DMS 273 (cell line): ENCODE measurements at regions not wholly inside any gene's neighbourhood (a gene's known extent, or its start where the extent isn't known, plus 50 kb on each side); places are given as distances from the start of the nearest gene placed in this dataset.
"Not testable (repeated sequence)": the region's sequence is repeated elsewhere in the genome, so short reads cannot be mapped to it uniquely, and the experiment has no call there.

Experiments used
- DNase-seq: peaks from one replicate; lab custom pipeline; 2025; ENCODE audit not compliant: unreplicated experiment; lab: John Stamatoyannopoulos, UW

DNA sequence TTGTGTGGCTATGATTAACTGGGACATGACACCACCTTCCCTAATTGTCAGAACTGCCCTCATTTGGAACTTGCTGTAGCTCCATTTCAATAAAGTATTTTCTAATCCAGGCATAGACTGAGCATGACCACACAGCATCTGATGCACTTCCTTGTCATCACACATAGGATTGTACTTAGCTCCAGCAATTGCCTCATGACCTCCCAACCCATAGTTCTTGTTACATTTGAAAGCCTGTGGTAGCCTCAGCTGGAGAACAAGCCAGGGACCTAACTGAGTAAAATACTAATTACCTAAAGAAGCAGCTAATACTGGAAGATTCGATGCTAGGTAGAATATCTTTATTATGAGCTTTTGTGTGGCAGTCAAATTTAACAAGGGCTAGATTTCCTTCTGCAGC, 187.3 kb upstream of the KIF2B start:
- no peak for DNase-seq

DNA sequence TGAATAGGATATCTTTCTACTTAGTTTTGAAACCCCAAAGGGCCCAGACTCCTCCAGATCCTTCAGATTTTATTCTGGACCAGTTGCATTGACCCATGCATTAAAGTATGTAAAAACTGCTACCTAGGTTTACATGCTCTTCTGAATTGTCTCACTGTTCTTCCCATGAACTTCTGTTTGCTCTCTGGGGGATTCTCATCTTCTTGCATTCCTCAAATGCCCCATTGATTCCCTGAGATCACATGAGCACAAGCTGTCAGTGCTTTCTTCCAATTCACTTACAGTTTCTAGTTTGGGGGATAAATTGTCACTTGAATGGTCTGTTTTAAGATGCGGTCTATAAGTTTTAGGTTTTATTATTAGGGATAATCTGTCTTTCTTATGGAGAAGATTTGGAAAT, 188.9 kb upstream of the KIF2B start:
- no peak for DNase-seq

DNA sequence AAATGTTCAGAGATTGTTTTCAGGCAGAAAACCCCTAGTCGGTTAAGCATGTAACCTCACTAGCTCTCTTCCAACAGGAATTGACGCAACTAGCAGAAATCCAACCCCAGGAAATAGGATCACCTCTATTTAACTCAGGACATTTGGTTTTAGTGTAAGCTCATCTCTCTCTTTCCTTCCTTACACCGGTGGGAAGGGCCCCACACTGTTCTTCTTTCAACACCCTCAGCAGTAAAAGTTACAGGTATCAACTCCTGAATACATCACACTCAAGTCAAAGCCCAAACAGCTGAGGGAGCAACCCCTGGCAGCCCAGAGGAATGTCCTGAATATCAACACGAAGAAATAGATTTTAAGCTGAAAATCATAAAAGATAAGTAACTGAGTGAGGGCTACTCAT, 191.2 kb upstream of the KIF2B start:
- DNase-seq, result no peak

DNA sequence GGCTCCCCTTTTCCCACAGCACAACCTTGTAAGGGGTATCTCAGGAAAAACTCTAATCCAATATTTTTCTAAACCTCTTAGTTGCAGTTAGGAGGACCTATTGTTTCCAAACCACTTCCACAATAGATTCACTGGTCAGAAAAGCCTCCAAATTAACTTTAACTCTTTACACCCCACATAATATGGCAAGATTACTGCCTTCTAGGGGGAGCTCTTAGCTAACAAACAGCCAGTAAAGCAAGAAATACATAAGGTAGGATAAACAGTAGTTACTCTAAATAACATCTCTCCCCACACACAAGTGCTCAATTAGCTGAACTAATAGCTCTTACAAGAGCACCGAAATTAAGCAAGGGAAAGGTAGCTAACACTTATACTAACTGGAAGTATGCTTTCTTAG, 192.1 kb upstream of the KIF2B start:
- no peak for DNase-seq

DNA sequence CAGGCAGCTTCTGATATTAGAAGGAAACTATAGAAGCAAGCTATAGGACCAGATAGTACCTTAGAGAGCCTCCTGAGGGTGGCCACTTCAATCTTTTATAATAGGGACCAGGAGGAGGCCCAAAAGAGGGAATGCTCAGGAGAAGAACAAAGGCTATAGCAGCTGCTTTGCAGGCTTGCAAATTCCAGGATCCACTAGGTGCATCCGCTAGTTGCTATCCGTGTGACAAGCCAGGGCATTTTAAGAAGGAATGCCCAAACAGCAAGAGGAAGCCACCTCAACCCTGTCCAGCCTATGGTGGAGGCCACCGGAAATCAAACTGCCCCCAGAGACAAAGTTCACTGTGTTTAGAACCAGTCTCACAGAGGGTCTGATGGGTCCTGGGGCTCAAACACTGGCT, 192.6 kb upstream of the KIF2B start:
- no peak for DNase-seq

DNA sequence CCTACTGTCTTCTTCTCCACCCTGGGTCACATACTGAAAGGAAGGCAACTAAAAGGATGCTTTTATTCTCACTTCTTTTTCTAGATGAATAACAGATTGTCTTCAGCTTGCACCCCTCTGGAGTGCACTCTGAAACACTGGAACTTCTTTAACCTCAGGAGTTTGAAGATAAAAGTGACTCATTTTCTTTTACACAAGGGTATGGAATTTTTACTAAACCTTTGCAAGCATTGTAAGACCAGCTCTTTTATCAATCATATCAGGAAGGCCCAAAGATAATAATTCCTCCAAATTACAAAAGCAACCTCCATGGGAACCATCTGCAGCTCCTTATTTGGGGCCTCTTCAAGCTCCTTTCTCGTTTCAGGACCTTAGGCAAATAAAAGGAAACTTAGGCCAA, 193.5 kb upstream of the KIF2B start:
- DNase-seq, result no peak

DNA sequence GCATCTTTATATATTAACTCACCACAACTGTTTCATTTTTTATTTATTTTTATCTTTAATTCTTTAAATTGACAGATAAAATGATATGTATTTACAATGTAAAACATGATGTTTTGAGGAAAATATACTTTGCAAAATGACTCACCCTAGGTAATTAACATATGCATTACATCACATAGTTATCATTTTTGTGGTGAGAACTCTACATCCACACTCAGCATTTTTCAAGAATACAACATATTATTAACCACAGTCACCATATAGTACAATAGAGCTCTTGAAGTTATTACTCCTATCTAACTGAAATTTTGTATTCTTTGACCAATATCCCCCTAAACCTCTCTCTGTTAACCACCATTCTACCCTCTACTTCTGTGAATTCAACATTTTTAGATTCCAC, 194.7 kb upstream of the KIF2B start:
- DNase-seq, result no peak

DNA sequence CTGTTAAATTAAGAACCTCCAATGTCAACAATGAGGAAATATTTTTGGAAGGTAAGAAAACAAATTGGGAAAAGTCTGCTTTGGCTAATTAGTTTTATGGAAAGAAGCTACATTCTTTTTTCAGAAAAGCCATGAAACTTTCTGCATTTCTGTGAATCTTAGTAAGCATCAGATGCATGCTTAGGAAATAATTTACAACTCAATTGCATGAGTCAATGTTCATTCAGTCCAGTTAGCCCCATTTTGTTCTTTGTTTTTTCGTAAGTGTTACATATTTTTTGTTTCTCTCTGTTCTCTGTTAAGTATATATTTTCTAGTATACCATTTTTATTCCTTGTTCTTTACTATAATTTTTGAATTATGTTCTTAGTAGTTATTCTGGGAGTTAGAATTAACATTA, 195.2 kb upstream of the KIF2B start:
- DNase-seq, result no peak

DNA sequence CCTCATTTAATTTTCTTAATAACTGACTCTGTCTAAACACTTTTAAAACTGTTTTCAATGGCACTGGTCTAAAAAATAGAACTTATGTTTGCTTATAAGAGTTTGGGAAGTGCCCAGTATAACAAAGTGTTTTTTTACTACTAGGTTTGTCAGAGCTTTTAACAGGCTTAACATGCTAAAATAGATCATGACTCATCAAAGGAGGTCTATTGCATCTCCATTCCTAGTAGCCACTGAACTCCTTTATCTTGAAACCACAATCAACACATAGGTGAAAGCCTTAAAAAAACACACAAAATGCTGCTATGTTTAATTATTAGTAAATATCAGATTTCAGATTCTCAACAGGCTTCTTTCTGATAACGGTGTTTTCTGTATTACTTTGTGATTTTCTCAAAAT, 196.4 kb upstream of the KIF2B start:
- DNase-seq, result no peak

DNA sequence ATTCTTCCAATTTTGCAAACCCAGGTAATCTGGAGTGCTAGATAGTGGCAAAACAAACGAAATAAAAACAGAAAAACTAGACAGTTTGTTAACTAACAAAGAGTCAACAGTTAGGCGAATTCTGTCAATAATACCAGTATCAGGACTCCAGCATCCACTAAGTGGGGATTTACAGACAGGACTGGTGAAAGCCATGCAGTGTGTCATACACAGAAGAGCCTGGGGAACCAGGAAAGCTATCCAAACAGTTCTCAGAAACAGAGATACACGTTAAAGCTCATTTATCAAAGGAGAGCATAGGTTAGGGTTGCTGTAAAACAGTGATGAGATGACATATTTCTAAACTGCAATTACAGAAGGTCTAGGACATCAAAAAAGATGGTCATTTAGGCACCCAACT, 203.7 kb upstream of the KIF2B start:
- DNase-seq, result no peak

DNA sequence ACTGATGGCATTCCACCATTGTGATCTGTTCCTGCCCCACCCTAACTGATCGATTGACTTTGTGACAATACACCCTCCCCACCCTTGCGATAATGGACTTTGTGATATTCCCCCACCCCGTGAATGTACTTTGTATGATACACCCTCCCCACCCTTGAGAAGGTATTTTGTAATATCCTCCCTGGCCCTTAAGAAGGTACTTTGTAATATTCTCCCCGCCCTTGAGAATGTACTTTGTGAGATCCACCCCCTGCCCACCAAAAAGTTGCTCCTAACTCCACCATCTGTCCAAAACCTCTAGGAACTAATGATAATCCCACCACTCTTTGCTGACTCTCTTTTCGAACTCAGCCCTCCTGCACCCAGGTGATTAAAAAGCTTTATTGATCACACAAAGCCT, 214.5 kb upstream of the KIF2B start:
- not testable (repeated sequence) for DNase-seq

DNA sequence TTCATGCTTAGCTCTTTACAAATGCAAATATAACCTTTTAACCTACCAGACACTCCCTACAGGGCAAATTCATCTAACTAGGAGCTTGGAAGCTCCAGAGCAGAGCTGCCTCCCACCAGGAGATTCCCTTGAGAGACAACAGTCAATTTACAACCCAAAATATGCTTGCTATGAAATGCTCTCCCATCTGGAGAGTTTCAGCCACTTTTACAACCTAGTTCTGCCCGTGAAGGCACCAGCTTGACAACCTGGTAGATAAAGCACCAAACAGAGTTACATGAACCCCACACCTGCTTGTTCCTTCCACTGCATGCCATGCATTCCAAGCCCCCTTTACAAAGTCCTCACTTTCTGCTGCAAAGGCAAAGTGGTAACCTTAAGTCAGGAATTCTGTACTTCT, 215.3 kb upstream of the KIF2B start:
- DNase-seq, result no peak

DNA sequence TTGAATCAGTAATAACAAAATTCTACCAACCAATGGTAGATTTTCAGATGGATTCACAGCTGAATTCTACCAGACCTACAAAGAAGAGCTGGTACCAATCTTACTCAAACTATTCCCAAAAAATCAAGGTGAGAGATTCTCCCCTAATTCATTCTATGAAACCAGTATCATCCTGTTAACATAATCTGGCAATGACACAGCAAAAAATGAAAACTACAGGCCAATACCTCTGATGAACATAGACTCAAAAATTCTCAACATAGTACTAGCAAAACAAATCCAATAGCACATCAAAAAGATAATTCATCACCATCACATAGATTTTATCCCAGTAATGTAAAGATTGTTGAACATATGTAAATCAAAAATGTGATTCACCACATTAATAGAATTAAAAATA, 234.4 kb upstream of the KIF2B start:
- DNase-seq, result no peak

DNA sequence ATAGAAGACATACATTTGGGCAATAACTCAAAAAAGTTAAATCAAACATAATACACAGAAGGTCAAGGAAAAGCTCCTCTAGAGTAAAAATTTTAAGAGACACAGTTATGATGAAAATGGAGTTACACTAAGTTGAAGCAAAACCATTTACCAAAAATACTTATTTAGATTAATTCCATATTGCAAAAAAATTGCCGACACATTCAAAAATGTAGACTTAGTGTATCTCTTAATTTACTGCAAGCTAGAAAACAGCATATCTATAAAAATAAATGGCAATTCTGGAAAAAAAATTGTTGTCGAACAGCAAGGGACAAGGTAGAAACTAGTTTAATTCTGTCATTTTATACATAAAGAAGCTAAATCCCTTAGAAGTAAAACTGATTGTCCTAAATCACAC, 248.7 kb upstream of the KIF2B start:
- DNase-seq, result no peak

DNA sequence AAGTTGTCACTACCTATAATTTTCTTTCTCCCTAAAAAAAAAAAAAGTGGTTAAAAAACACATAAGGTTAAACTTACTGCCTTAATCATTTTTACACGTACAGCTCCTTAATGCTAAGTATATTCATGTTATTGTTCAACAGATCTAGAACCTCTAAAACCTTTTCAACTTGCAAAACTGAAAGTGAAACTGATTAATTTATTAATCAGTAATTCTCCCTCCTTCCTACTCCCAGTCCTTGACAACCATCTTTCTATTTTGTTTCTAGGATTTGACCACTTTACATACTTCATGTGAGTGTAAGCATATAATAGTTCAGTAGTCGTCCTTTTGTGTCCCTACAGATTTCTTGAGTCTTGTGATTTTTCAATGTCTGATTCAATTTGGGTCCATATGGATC, 251.4 kb upstream of the KIF2B start:
- no peak for DNase-seq

DNA sequence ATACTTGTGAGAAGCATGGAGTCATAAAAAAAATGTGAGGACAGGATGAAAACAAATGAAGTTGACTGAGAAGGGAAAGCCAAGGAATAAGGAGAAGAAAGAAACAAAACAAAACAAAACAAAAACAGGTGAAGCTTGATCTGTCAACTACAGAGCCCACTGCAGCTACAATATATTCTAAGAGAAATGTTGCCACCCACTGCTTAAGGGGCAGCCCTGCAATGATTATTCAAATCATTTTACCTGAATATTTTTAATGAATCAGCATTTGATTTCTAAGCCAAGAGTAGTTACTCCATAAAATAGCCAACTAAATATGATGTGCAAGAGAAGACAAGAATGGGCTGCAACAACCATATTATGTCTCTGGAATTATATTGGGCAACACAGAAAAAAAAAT, 252.0 kb upstream of the KIF2B start:
- DNase-seq, result peak; percentile 28

DNA sequence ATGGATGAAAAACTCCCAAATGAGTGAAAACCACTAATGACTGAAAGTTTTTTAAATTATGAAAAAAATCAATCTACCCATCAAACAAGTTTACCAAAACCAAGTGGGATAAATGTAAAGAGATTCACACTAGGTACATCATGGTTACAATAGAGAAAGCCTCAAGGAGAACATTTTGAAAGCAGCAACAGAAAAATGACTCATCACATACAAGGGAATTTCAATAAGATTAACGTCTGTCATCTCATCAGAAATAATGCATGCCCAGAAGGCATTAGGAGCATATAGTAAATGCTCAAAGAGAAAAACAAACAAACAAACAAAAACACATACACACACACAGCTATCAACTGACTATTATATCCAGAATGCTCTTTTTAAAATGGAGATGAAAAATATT, 261.8 kb upstream of the KIF2B start:
- peak; percentile 28 for DNase-seq

DNA sequence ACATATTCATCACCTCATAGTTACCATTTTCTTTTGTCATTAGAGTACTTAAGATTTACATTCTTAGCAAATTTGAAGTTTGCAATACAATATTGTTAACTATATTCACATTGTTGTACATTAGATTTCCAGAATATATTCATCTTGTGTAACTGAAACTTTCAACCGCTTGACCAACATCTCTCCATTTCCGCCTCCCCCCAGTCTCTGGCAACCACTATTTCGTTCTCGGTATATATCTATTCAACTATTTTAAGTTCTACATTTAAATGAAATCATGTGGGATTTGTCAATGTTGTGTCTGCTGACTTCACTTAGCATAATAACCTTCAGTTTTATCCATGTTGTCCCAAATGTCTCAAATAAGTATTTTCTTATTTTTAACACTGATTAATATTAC, 274.5 kb upstream of the KIF2B start:
- DNase-seq, result no peak

DNA sequence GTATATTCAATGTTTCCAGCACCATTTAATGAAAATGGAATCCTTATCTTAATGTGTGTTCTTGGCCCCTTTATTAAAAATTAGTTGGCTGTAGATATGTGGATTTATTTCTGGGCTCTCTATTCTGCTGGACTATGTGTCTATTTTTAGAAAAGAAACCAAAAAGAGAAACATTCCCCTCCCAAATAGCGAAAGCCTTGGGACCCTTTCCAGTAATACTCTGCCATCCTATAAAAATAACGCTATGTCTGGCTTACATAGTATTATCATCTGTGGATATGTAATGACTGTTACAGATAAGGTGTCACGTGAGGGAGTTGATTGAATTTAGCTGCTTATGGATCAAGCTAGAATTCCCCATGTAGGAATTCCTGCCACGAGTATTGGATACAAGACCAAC, 279.3 kb upstream of the KIF2B start:
- no peak for DNase-seq

DNA sequence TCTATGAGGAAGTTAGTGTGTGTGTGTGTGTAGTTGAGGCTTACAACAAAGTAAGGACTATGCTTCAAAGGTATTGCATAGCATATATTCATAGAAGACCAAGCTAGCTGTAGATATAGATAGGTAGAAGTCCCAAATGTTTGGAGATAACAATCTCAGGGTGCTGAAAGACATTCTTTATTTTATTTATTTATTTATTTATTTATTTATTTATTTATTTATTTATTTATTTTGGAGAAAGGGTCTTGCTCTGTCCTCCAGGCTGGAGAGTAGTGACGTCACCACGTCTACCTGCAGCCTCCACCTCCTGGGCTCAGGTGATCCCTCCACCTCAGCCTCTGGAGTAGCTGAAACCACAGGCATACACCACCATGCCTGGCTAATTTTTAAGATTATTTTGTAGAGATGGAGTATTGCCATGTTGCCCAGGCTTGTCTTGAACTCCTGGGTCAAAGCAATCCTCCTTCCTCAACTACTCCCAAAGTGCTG, 284.6 kb upstream of the KIF2B start:
- no peak for DNase-seq

DNA sequence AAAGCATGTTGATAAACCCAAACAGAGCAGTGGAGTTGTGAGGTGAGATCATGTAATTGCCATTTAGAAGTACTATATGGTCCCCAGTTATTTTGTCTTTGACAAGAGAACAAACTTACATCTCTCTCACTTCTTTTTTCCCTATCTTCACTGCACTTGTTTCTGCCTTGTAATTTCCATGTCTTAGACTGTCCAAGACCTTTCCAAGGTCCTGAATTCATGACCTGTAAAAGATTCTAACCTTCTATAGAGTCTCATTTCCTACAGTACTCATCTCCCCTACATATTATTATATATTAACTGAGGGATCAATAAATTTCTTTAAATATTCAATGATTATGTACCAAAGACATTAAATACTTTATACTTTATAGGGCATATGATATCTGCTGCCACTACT, 295.3 kb upstream of the KIF2B start:
- no peak for DNase-seq

DNA sequence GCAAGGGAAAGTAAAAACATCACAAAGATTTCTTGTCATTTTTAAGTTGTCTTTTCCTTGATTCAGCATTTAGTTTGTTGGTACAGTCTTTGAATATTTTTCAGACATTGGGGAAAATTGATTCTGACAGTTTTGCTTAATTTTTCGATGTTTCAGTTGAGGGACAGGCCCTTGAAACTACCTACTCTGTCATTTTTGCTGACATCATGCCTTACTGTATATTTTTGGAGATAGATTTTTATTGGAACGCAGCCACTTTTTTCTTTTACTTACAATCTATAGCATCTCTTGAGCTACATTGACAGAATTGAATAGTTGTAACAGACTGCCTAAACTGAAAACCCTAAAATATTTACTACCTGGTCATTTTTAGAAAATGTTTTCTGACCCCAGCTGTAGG, 297.1 kb upstream of the KIF2B start:
- no peak for DNase-seq

DNA sequence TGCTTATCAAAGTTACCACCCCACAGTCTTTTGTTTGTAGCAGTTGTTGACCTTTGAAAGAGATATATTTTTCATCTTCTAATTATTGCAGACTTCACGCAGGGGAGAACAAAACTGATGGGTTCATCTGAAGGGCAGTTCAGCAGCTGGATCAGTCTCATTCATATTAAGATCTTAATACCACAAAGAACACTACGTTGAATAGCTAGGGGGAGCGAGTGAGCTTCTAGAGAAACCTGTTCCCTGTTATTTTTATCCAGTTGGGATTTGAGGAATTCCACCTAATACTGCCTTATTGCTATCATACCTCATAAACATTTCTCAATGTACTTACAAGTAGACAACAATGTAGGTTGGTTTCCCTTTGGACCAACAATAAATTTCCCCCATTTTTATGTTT, 306.1 kb upstream of the KIF2B start:
- peak; percentile 36 for DNase-seq

DNA sequence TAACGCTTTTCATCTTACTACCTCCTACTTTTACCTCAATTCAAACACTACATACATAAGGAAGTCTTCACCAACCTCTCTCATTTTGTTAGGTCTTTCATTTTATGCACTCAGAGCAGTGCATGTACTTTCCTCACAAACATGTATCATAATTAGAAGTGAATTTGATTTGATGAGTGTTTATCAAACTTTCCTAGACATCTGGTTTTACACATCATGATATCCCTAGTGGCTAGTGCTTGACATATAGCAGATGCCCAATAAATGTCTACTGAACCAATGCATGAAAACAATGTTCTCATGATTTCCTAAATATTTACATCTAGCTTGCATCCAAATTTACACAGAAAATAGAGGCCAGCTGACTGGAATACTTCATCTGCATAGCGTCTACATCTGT, 323.4 kb upstream of the KIF2B start:
- DNase-seq, result peak; percentile 16
